ENCODE measurements at regions not wholly inside any gene's neighbourhood (a gene's known extent, or its start where the extent isn't known, plus 50 kb on each side); places are given as distances from the start of the nearest gene placed in this dataset.

- TF ChIP-seq, protein P1, sequence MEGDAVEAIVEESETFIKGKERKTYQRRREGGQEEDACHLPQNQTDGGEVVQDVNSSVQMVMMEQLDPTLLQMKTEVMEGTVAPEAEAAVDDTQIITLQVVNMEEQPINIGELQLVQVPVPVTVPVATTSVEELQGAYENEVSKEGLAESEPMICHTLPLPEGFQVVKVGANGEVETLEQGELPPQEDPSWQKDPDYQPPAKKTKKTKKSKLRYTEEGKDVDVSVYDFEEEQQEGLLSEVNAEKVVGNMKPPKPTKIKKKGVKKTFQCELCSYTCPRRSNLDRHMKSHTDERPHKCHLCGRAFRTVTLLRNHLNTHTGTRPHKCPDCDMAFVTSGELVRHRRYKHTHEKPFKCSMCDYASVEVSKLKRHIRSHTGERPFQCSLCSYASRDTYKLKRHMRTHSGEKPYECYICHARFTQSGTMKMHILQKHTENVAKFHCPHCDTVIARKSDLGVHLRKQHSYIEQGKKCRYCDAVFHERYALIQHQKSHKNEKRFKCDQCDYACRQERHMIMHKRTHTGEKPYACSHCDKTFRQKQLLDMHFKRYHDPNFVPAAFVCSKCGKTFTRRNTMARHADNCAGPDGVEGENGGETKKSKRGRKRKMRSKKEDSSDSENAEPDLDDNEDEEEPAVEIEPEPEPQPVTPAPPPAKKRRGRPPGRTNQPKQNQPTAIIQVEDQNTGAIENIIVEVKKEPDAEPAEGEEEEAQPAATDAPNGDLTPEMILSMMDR (IDR thresholded peaks at IDR 0.05), result no peak
- no peak for TF ChIP-seq POLR2A (IDR thresholded peaks at IDR 0.05)
These were observed 867.8 kb upstream of the ADGRL4 start for GRCh38 chr1:79874289-79874688.

All from adrenal gland (tissue), 5 donors.